ENCODE measurements at regions not wholly inside any gene's neighbourhood (a gene's known extent, or its start where the extent isn't known, plus 50 kb on each side); places are given as distances from the start of the nearest gene placed in this dataset.

- no peak for TF ChIP-seq REST (IDR thresholded peaks at IDR 0.05; ENCODE audit: low read depth, low read length)
- TF ChIP-seq CTCF (IDR thresholded peaks at IDR 0.05 in 2 of 3, conservative IDR thresholded peaks at IDR 0.05 in 1 of 3; ENCODE audit: control insufficient read depth in 2 of 3, extremely low read depth in 1 of 3, insufficient read depth in 1 of 3, low read depth in 3 of 3, low read length in 3 of 3), result no peak
- TF ChIP-seq EZH2 (IDR thresholded peaks at IDR 0.05; ENCODE audit: borderline replicate concordance, control insufficient read depth, low read depth, low read length), result no peak
- no peak for TF ChIP-seq ZBTB33 (IDR thresholded peaks at IDR 0.05)
- no peak for TF ChIP-seq MYC (IDR thresholded peaks at IDR 0.05; ENCODE audit: insufficient read depth, insufficient read length, insufficient replicate concordance, low read length, severe bottlenecking)
- TF ChIP-seq TAF1 (IDR thresholded peaks at IDR 0.05; ENCODE audit: borderline replicate concordance, low read depth, low read length), result no peak
- TF ChIP-seq RAD21 (IDR thresholded peaks at IDR 0.05; ENCODE audit: insufficient read depth, low read depth, low read length), result no peak
These were observed 60.3 kb upstream of the RFX3 start for GRCh38 chr9:3586066-3586465.
